Thyroid gland (tissue), 4 donors: ENCODE measurements at regions not wholly inside any gene's neighbourhood (a gene's known extent, or its start where the extent isn't known, plus 50 kb on each side); places are given as distances from the start of the nearest gene placed in this dataset.

ENCODE experiments used
- CTCF ChIP-seq, 6 experiments: fragments of 200-600 bp in 3 of 6; fragments of 450-650 bp in 3 of 6; sonication (generic) in 3 of 6; IDR thresholded peaks; one replicate each; pipeline ENCODE4 v1.5.1; 2016 to 2019; ENCODE audit warnings: antibody characterized with exemption in 6 of 6, mild to moderate bottlenecking in 2 of 6, inconsistent platforms in 1 of 6, moderate library complexity in 1 of 6
- POLR2A ChIP-seq, 2 donors: fragments of 450-650 bp; IDR thresholded peaks; one replicate each; pipeline ENCODE4 v1.6.1; 2017; ENCODE audit warnings: antibody characterized with exemption in 2 of 2, mild to moderate bottlenecking in 2 of 2, moderate library complexity in 1 of 2

- no peak for TF ChIP-seq CTCF (IDR thresholded peaks at IDR 0.05)
- TF ChIP-seq POLR2A (IDR thresholded peaks at IDR 0.05), result no peak
Measured at GRCh38 chr22:23380911-23381310, 199.2 kb downstream of the IGLL1 start.
